ENCODE measurements at regions not wholly inside any gene's neighbourhood (a gene's known extent, or its start where the extent isn't known, plus 50 kb on each side); places are given as distances from the start of the nearest gene placed in this dataset.

GRCh38 chr22:26849575-26849974, 192.2 kb downstream of the MIAT start:
- TF ChIP-seq EP300 (IDR thresholded peaks at IDR 0.05) (no peak), POLR2A (IDR thresholded peaks at IDR 0.05) (no peak), CTCF (IDR thresholded peaks at IDR 0.05) (no peak)
